T-helper 2 cell treated with Interferon-gamma antibody and Interleukin-4, amounts not matched to agents 100 ng/mL and 5 ng/mL, for 36 hours (primary cell): ENCODE measurements at regions not wholly inside any gene's neighbourhood (a gene's known extent, or its start where the extent isn't known, plus 50 kb on each side); places are given as distances from the start of the nearest gene placed in this dataset.

ENCODE experiments used
- intact Hi-C: fragments of 100-400 bp; cut with micrococcal nuclease; formaldehyde crosslinking; loops from one replicate; pipeline ENCODE4 v1.15.1; 2023

DNA sequence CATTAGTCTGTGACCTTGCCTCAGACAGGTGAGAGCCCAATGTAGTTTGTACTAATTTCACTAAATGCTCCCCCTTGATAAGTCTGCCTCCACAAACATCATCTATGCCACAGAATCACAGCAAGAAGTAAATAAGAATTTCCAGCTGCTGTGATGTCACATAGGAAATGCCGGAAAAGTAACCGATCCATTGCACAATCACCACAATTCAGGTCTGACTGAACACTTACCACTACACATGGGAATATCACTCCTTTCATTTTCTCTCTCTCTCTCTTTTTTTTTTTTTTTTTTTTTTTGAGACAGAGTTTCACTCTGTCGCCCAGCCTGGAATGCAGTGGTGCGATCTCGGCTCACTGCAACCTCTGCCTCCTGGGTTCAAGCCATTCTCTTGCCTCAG, 79.0 kb upstream of the CDH11 start:
- intact Hi-C loops, result no loop called here

DNA sequence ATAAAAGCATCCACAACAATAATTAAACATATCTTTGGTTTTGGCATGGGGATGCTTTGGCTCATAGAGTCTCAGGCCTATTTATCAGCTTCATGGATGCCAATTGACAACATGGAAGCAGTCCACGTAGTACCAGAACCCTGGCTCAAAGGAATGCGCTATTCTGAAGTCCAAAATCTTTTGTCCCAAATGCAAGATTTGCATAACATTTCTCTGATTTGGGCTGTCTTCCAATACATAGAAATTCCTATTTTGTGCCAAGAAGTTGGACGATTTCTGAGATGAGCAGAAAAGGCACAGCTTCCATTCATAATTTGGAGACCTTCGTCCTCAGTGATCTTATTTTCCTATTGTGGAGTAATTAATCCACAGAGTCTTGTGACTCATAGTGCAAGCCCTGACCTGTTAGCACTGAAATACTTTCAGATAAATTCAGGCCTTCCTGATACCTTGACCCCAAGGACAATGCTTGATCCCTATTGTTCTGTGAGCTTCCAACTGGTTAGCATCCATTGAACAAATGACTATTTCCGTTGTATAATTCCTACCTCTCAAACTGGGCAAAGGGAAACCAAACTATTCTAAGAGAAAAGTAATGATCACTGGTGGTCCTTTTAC, 78.4 kb upstream of the CDH11 start:
- intact Hi-C loops, result no loop called here

DNA sequence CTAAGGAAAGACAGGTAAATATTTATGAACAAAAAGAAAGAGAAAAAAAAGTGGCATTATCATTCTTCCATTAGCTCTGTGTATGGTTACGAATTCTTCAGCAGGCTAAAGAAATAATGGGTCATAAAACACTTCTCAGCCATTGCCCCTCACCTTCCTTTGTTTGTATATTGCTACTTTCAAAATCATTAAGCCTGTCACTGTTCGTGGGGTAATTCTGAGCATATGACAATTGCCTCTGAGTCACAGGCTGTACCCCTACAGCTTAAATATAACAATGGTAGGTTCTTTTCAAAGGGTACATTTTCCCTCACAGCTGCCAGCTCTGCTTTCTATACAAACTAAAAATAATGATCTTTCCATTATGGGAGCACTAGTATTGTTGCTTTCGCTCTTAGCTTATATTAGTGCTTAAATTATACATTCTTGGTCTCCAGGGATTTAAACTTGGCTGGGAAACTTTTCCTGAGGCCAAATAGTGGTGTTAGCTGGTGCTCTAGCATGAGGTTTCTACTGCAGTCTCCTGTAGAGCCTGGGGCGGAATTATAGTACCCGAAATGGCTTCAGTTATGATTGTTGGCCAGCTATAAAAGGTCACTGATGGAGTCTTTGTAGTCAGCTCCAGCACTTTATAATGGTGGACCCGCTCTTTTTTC, 74.7 kb upstream of the CDH11 start:
- intact Hi-C loops, result no loop called here

DNA sequence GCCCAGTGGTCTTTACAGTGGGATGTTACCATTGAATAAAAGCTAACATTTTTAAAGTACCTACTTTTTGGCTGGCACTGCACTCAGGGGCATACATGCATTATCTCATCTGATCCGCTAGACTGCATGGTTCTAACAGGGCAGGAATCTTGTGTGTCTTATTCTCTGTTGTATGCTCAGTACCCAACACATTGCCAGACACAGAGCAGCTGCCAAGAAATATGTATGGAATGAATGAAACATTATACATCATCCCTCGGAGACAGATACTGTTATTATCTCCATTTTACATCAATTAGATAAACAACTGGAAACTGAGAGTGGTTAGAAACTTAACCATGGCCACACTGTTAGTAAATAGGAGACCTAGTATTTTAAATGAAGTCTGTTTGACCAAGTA, 74.1 kb upstream of the CDH11 start:
- intact Hi-C loops, result no loop called here

DNA sequence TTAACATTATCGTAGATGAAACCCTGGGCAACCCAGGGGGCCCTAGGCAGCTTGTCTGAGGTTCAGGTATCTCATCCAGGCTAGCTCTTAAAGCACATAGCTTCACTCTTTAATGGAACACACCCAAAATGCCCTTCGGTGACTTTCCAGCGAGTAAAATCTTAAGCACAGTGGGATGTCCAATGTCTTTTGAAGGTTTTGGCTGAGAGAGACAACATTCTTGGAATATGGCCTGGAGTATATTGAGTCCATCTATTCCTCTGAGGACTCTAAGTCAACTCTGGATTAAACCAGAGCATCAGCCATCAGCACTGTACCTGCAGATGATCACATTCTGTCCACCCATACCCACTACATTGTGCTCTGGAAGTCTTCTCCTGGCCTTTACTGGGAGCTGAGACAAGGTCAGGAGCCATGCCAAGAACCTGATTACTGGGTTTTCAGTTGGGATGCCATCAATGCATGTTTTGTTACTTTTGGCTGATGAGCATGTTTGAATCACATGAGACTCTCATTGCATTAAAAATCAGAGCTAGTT, 63.4 kb upstream of the CDH11 start:
- intact Hi-C loops, result no loop called here

DNA sequence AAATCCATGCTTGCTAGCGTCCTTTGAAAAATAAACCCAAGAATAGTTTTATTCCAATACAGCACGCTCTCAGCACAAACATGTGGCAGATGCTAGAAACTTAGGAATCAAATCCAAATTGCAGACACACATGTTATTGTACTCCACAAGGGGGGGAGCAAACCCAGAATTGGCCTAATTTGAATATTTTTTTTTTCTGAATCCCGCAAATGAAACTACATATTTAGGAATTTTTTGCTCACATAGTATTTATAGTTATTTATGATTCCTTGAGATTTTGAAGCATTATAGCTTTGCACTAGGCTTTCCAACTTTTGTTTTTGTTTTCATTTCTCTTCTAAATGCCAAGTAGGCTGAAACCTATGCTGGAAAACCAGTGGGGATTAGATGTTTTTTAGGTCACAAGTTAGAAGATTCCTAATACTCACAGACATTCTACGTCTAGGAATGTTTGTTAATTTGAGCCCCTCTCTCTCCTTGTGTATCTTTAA, 59.3 kb upstream of the CDH11 start:
- intact Hi-C loops, result no loop called here

DNA sequence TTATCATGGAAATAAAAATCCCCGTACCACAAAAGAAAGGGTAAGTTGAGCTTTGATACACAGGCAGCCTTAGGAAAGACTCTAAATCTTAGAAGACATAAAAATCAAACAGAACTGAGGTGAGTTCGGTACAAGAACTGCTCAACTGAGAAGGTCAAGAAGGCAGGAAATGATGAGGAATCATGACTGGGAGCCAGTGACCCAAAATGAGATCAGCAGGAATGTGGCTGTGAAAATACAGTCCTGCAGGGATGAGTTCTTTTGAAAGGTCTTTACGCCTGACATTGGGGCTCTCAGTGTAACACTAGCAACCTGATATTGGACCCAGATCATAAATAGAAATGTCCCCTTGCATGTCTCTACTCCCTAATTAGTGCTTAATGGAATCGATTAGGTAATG, 56.3 kb upstream of the CDH11 start:
- intact Hi-C loops, result no loop called here

DNA sequence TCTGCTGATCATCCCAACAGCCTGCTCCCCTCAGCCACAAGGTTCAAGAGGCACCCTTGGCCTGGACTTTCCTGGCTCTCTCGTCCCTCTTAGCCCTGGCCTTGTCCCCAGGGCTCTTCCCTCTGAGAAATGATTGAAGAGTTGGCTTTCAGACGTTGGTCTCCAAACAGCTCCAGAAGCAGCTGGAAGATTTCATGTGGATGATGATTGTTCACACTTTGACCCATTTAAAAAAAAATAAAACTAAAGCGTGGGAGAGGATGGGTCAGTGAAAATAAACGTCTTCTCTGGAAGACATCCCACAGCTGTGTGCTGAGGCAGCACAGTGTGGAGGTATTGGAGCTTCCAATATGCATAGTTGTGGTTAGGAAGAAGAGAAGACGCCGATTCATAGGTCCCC, 54.7 kb upstream of the CDH11 start:
- intact Hi-C loops, result no loop called here

DNA sequence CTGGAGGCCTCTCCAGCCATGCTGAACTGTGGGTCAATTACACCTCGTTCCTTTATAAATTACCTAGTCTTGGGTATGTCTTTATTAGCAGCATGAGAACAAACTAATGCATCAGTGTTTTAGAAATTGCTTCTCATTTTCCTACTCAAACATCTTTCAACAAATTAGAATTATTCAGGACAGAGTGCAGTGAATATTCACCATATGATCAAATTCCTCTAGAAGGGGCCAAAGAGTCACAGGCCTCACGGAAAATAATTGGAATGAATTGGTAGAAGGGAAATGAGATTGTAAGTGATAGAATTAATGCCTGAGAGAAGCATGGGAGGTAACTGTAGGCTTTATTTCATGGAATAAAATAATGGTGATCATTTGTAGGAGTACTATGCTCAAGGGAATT, 50.5 kb upstream of the CDH11 start:
- intact Hi-C loops, result no loop called here
